Astrocyte (in vitro differentiated cells and primary cell): ENCODE measurements at regions not wholly inside any gene's neighbourhood (a gene's known extent, or its start where the extent isn't known, plus 50 kb on each side); places are given as distances from the start of the nearest gene placed in this dataset.
"Not testable (repeated sequence)": the region's sequence is repeated elsewhere in the genome, so short reads cannot be mapped to it uniquely, and the experiment has no call there.

ENCODE experiments used
- DNase-seq: peaks from one replicate; pipeline ENCODE4 v3.0.0-alpha.2; 2010; ENCODE audit warnings: low read depth
- FAIRE-seq: peaks from 2 replicates; lab custom pipeline; 2011; peaks lifted over from hg19 to GRCh38; lab: Jason Lieb, UNC
- H2AFZ ChIP-seq: 2 replicates; pipeline ENCODE4 v1.6.0; 2012; ENCODE audit warnings: low read depth, low read length, inconsistent platforms
- H3K27ac ChIP-seq: 2 replicates; pipeline ENCODE4 v1.5.1; 2011; ENCODE audit warnings: low read depth, low read length, inconsistent platforms
- H3K27me3 ChIP-seq: 2 replicates; pipeline ENCODE4 v1.6.0; 2011; ENCODE audit warnings: low read length, inconsistent platforms; ENCODE audit not compliant: insufficient read depth
- H3K36me3 ChIP-seq: 2 replicates; pipeline ENCODE4 v1.5.1; 2011; ENCODE audit warnings: low read length, inconsistent platforms; ENCODE audit not compliant: insufficient read depth
- H3K4me1 ChIP-seq: 2 replicates; pipeline ENCODE4 v1.5.1; 2011; ENCODE audit warnings: low read length, inconsistent platforms; ENCODE audit not compliant: insufficient read depth
- H3K4me2 ChIP-seq: 2 replicates; pipeline ENCODE4 v1.6.0; 2012; ENCODE audit warnings: low read length, inconsistent platforms
- H3K4me3 ChIP-seq: 2 replicates; pipeline ENCODE4 v1.5.1; 2011; ENCODE audit warnings: low read depth, mild to moderate bottlenecking, low read length, inconsistent platforms; ENCODE audit not compliant: insufficient read depth
- H3K79me2 ChIP-seq: 2 replicates; pipeline ENCODE4 v1.6.0; 2012; ENCODE audit warnings: mild to moderate bottlenecking, low read length, inconsistent platforms; ENCODE audit not compliant: insufficient read depth
- H3K9ac ChIP-seq: 2 replicates; pipeline ENCODE4 v1.6.0; 2012; ENCODE audit warnings: mild to moderate bottlenecking, low read length, inconsistent platforms
- H3K9me3 ChIP-seq: 2 replicates; pipeline ENCODE4 v1.5.1; 2012; ENCODE audit warnings: low read depth, mild to moderate bottlenecking, low read length, inconsistent platforms; ENCODE audit not compliant: insufficient read depth
- H4K20me1 ChIP-seq: 2 replicates; pipeline ENCODE4 v1.6.0; 2012; ENCODE audit warnings: low read length, inconsistent platforms; ENCODE audit not compliant: insufficient read depth
- H3K27ac Mint-ChIP-seq: one replicate; pipeline ENCODE4 v1.8.0; 2021; ENCODE audit warnings: mild to moderate bottlenecking, mixed read lengths; ENCODE audit not compliant: unreplicated experiment
- H3K27me3 Mint-ChIP-seq: one replicate; pipeline ENCODE4 v1.8.0; 2021; ENCODE audit warnings: low read depth, mixed read lengths; ENCODE audit not compliant: unreplicated experiment
- H3K36me3 Mint-ChIP-seq: one replicate; pipeline ENCODE4 v1.8.0; 2021; ENCODE audit warnings: low read depth, mixed read lengths; ENCODE audit not compliant: unreplicated experiment
- H3K4me1 Mint-ChIP-seq: one replicate; pipeline ENCODE4 v1.8.0; 2021; ENCODE audit warnings: low read depth, mixed read lengths; ENCODE audit not compliant: unreplicated experiment
- H3K4me3 Mint-ChIP-seq: one replicate; pipeline ENCODE4 v1.8.0; 2021; ENCODE audit warnings: mild to moderate bottlenecking, moderate library complexity, mixed read lengths; ENCODE audit not compliant: unreplicated experiment
- H3K9me3 Mint-ChIP-seq: one replicate; pipeline ENCODE4 v1.8.0; 2021; ENCODE audit warnings: mild to moderate bottlenecking, mixed read lengths; ENCODE audit not compliant: unreplicated experiment
- EZH2 ChIP-seq: IDR thresholded peaks from 2 replicates; pipeline ENCODE4 v1.6.1; 2012; ENCODE audit warnings: mild to moderate bottlenecking, low read length, inconsistent platforms; ENCODE audit not compliant: insufficient read depth
- TF ChIP-seq, protein P1 (sequence below): IDR thresholded peaks from 2 replicates; pipeline ENCODE4 v1.5.1; 2011; ENCODE audit warnings: low read depth, mild to moderate bottlenecking, inconsistent platforms, low read length, moderate library complexity; ENCODE audit not compliant: insufficient read depth

DNA sequence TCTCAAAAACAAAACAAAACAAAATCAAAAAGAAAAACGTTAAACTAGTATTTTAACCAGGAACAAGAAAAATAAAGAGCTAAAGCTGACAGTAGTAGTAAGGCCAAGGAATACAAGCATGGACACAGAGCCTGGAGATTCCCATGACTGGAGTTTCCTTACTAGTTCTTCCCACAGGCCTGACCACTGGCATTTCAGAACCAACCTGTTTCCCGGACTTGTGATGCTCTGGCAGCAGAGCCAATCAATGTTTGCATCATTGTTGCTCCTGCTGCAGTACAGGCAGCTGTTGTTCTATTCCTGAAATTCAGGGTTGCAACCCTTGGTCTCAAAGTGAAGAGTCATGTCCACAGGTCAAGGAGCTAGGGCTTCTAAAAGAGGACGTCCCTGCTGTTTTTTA, 111.3 kb upstream of the WARS2 start:
- FAIRE-seq (no peak), DNase-seq (no peak)
- Histone ChIP-seq H3K4me3 (no peak overlapping the region), H3K4me2 (no peak overlapping the region), H3K9ac (no peak overlapping the region), H3K36me3 (no peaks in the 10 kb centered on the region), H2AFZ (no peak overlapping the region), H3K4me1 (no peaks in the 10 kb centered on the region), H4K20me1 (no peaks in the 10 kb centered on the region), H3K27me3 (no peaks in the 10 kb centered on the region), H3K79me2 (no peaks in the 10 kb centered on the region), H3K9me3 (no peaks in the 10 kb centered on the region), H3K27ac (no peak overlapping the region)
- Mint-ChIP-seq H3K4me1 (no peaks in the 10 kb centered on the region), H3K36me3 (no peaks in the 10 kb centered on the region), H3K27me3 (no peaks in the 10 kb centered on the region), H3K4me3 (no peak overlapping the region), H3K27ac (no peak overlapping the region), H3K9me3 (no peaks in the 10 kb centered on the region)
- TF ChIP-seq EZH2 = no peak
- TF ChIP-seq, protein P1, sequence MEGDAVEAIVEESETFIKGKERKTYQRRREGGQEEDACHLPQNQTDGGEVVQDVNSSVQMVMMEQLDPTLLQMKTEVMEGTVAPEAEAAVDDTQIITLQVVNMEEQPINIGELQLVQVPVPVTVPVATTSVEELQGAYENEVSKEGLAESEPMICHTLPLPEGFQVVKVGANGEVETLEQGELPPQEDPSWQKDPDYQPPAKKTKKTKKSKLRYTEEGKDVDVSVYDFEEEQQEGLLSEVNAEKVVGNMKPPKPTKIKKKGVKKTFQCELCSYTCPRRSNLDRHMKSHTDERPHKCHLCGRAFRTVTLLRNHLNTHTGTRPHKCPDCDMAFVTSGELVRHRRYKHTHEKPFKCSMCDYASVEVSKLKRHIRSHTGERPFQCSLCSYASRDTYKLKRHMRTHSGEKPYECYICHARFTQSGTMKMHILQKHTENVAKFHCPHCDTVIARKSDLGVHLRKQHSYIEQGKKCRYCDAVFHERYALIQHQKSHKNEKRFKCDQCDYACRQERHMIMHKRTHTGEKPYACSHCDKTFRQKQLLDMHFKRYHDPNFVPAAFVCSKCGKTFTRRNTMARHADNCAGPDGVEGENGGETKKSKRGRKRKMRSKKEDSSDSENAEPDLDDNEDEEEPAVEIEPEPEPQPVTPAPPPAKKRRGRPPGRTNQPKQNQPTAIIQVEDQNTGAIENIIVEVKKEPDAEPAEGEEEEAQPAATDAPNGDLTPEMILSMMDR = no peak

DNA sequence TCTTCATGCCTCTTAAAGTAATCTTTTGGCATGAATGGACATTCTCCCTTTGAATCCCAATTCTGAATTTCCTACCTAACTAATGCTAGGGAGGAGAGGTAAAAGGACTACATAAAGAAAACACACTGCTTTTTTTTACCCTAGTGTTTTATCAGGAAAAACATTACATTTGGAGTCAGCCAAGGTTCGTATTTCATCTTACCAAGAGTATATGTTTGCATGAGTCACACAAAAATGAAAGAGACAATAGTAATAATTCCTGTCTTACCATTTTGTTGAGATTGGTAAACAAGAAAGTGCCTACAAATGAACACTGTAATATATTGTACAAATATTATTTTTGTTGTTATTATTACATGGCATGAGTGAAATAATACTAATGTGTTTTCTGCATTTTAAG, 112.9 kb upstream of the WARS2 start:
- peaks cover 1% of the 10 kb centered on the region for H3K36me3 Mint-ChIP-seq

DNA sequence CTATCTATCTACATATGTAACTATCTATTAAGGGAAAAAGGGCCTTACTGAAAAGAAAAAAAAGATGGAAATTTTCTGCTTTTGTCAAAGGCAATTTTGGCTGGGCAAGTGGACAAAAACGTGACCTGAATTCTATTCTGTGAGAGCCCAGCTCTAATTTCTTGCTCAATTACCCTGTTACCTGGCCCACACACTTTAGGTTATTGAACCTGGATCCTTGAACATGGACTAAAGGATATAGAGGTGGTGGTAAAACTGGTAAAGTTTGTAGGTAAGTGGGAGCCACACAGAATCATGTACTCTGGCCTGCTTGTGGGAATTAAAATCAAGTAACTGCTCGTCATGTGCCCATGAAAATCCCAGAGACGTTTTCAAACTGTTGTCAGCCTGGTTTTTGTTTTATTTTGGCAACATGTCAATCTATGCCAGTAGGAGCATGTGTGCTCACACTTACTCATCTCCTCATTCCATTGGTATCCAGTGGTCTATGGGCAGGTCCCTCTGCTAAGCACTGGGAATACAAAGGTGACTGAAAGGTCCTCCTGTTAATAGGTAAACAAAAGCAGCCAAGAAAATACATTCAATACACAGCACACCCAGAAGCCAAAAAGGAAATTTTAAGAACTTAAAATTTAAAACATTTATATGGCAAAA, 113.7 kb upstream of the WARS2 start:
- H3K27ac ChIP-seq = no peak overlapping the region
- FAIRE-seq (peak; percentile 43), DNase-seq (no peak)
- H4K20me1 ChIP-seq = no peaks in the 10 kb centered on the region
- H3K79me2 ChIP-seq = no peaks in the 10 kb centered on the region
- Mint-ChIP-seq H3K4me3 (no peak overlapping the region), H3K27ac (no peak overlapping the region), H3K9me3 (peaks cover 3% of the 10 kb centered on the region), H3K36me3 (peaks cover 1% of the 10 kb centered on the region), H3K4me1 (no peaks in the 10 kb centered on the region), H3K27me3 (no peaks in the 10 kb centered on the region)
- no peaks in the 10 kb centered on the region for H3K4me1 ChIP-seq
- TF ChIP-seq EZH2 = no peak
- TF ChIP-seq, protein P1 = no peak
- H3K4me3 ChIP-seq = no peak overlapping the region
- no peaks in the 10 kb centered on the region for H3K9me3 ChIP-seq
- H3K27me3 ChIP-seq = no peaks in the 10 kb centered on the region
- no peak overlapping the region for H3K4me2 ChIP-seq
- no peak overlapping the region for H3K9ac ChIP-seq
- no peak overlapping the region for H2AFZ ChIP-seq
- H3K36me3 ChIP-seq = no peaks in the 10 kb centered on the region

More for the DNA sequence above, 112.9 kb upstream of the WARS2 start:
- TF ChIP-seq, protein P1 = no peak
- no peak for TF ChIP-seq EZH2
- Histone ChIP-seq H3K27ac (no peak overlapping the region), H2AFZ (no peak overlapping the region), H3K9ac (no peak overlapping the region), H3K9me3 (no peaks in the 10 kb centered on the region), H4K20me1 (no peaks in the 10 kb centered on the region), H3K4me1 (no peaks in the 10 kb centered on the region), H3K36me3 (no peaks in the 10 kb centered on the region), H3K4me2 (no peak overlapping the region), H3K4me3 (no peak overlapping the region), H3K79me2 (no peaks in the 10 kb centered on the region), H3K27me3 (no peaks in the 10 kb centered on the region)
- Mint-ChIP-seq H3K27ac (no peak overlapping the region), H3K27me3 (no peaks in the 10 kb centered on the region), H3K4me3 (no peak overlapping the region), H3K9me3 (no peaks in the 10 kb centered on the region), H3K4me1 (no peaks in the 10 kb centered on the region)
- DNase-seq (no peak), FAIRE-seq (no peak)

DNA sequence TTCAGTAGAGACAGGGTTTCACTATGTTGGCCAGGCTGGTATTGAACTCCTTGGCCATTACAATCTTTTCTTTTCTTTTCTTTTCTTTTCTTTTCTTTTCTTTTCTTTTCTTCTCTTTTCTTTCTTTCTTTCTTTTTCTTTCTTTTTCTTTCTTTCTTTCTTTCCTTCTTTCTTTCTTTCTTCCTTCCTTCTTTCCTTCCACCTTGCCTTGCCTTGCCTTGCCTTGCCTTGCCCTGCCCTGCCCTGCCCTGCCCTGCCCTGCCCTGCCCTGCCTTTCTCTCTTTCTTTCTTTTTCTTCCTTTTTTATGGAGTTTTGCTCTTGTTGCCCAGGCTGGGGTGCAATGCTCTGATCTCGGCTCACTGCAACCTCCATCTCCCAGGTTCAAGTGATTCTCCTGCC, 112.5 kb upstream of the HAO2 start:
- not testable (repeated sequence) for H3K36me3 ChIP-seq, H3K4me1 ChIP-seq, H3K27me3 ChIP-seq, H3K27me3 Mint-ChIP-seq, H3K4me1 Mint-ChIP-seq, FAIRE-seq, H3K9me3 Mint-ChIP-seq, DNase-seq, H3K36me3 Mint-ChIP-seq, H4K20me1 ChIP-seq, H3K9ac ChIP-seq, H3K4me2 ChIP-seq, H3K4me3 Mint-ChIP-seq, H3K9me3 ChIP-seq, H2AFZ ChIP-seq, H3K4me3 ChIP-seq, H3K27ac ChIP-seq, H3K27ac Mint-ChIP-seq, H3K79me2 ChIP-seq
